ENCODE measurements at regions not wholly inside any gene's neighbourhood (a gene's known extent, or its start where the extent isn't known, plus 50 kb on each side); places are given as distances from the start of the nearest gene placed in this dataset.

- peak overlapping the region in 1 of 2 donors; percentile 39 for H3K27ac ChIP-seq
- intact Hi-C loops (cut with DNase I): no loop called here
Observed at GRCh38 chr13:31515427-31515826, 223.9 kb upstream of the RXFP2 start.

GRCh38 chr13:31517599-31517998, 221.7 kb upstream of the RXFP2 start:
- H3K36me3 ChIP-seq: no peaks in the 10 kb centered on the region
- H3K27ac ChIP-seq: no peak overlapping the region
- DNase-seq (ENCODE audit: low spot score in 2 of 2): no peak
- TF ChIP-seq, protein P1, sequence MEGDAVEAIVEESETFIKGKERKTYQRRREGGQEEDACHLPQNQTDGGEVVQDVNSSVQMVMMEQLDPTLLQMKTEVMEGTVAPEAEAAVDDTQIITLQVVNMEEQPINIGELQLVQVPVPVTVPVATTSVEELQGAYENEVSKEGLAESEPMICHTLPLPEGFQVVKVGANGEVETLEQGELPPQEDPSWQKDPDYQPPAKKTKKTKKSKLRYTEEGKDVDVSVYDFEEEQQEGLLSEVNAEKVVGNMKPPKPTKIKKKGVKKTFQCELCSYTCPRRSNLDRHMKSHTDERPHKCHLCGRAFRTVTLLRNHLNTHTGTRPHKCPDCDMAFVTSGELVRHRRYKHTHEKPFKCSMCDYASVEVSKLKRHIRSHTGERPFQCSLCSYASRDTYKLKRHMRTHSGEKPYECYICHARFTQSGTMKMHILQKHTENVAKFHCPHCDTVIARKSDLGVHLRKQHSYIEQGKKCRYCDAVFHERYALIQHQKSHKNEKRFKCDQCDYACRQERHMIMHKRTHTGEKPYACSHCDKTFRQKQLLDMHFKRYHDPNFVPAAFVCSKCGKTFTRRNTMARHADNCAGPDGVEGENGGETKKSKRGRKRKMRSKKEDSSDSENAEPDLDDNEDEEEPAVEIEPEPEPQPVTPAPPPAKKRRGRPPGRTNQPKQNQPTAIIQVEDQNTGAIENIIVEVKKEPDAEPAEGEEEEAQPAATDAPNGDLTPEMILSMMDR (IDR thresholded peaks at IDR 0.05): no peak
- H3K4me1 ChIP-seq: no peaks in the 10 kb centered on the region
- H3K27me3 ChIP-seq: no peaks in the 10 kb centered on the region
- intact Hi-C loops (cut with DNase I): no loop called here
- no peaks in the 10 kb centered on the region for H3K9me3 ChIP-seq
- H3K4me3 ChIP-seq: no peak overlapping the region

More at GRCh38 chr13:31515427-31515826, 223.9 kb upstream of the RXFP2 start:
- TF ChIP-seq, protein P1 (IDR thresholded peaks at IDR 0.05): no peak
- Histone ChIP-seq H3K27me3 (no peaks in the 10 kb centered on the region), H3K4me3 (no peak overlapping the region), H3K4me1 (no peaks in the 10 kb centered on the region), H3K36me3 (no peaks in the 10 kb centered on the region), H3K9me3 (no peaks in the 10 kb centered on the region)
- DNase-seq (ENCODE audit: low spot score in 2 of 2): no peak

DNA sequence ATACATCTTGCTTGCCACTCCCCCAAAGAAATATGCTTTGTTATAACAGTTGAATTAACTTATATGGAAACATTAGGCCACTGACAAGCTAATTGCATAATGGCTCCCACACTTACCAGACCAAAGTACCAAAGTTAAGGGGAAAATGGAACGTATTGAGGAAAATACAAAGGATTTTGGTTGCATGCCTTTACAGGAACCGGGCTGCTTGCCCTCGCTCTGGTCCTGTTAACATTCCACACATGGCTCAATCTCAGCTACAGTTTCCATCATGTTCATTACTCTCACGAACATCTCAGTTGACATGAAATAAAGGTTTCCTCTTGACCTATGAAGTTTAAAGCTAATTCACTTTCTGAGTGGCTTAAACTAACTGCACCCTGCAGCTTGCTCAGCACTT, 220.7 kb upstream of the RXFP2 start:
- Histone ChIP-seq H3K4me1 (no peaks in the 10 kb centered on the region), H3K27me3 (no peaks in the 10 kb centered on the region), H3K4me3 (no peak overlapping the region), H3K9me3 (no peaks in the 10 kb centered on the region), H3K36me3 (no peaks in the 10 kb centered on the region), H3K27ac (no peak overlapping the region)
- TF ChIP-seq, protein P1 (IDR thresholded peaks at IDR 0.05): no peak
- intact Hi-C loops (cut with DNase I): no loop called here
- no peak for DNase-seq (ENCODE audit: low spot score in 2 of 2)

GRCh38 chr13:31521435-31521834, 217.9 kb upstream of the RXFP2 start:
- Histone ChIP-seq H3K9me3 (no peaks in the 10 kb centered on the region), H3K4me1 (no peaks in the 10 kb centered on the region), H3K36me3 (no peaks in the 10 kb centered on the region), H3K27me3 (no peaks in the 10 kb centered on the region), H3K4me3 (no peak overlapping the region), H3K27ac (no peak overlapping the region)
- TF ChIP-seq, protein P1 (IDR thresholded peaks at IDR 0.05): no peak
- intact Hi-C loops (cut with DNase I): no loop called here
- DNase-seq (ENCODE audit: low spot score in 2 of 2): no peak

- no peak for DNase-seq (ENCODE audit: low spot score in 2 of 2)
- intact Hi-C loops (cut with DNase I): no loop called here
- H3K27me3 ChIP-seq: no peaks in the 10 kb centered on the region
- TF ChIP-seq, protein P1 (IDR thresholded peaks at IDR 0.05): no peak
- H3K27ac ChIP-seq: no peak overlapping the region
- H3K4me3 ChIP-seq: no peak overlapping the region
- H3K9me3 ChIP-seq: no peaks in the 10 kb centered on the region
- H3K4me1 ChIP-seq: no peaks in the 10 kb centered on the region
- H3K36me3 ChIP-seq: no peaks in the 10 kb centered on the region
Observed at GRCh38 chr13:31522396-31522795, 216.9 kb upstream of the RXFP2 start.

DNA sequence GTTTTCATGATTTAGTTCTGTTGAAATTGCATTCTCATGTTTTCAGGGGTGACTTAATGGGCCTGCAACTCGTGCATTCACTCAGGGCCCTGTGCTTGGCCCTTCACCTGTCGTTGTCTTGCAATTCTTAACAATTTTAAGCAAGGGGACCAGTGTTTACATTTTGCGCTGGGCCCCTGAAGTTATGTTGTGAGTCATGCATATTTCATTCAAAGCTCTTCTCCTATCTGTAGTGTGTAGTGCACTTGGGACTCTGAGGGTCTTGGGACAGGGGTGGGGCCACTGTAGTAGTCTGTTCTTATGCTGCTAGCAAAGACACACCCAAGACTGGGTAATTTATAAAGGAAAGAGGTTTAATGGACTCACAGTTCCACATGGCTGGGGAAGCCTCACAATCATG, 211.2 kb upstream of the RXFP2 start:
- no peaks in the 10 kb centered on the region for H3K4me1 ChIP-seq
- intact Hi-C loops (cut with DNase I): no loop called here
- H3K36me3 ChIP-seq: no peaks in the 10 kb centered on the region
- DNase-seq (ENCODE audit: low spot score in 2 of 2): no peak
- no peaks in the 10 kb centered on the region for H3K27me3 ChIP-seq
- no peak overlapping the region for H3K4me3 ChIP-seq
- no peak overlapping the region for H3K27ac ChIP-seq
- TF ChIP-seq, protein P1 (IDR thresholded peaks at IDR 0.05): no peak
- H3K9me3 ChIP-seq: no peaks in the 10 kb centered on the region

Data from ascending aorta (tissue), 2 donors.